HG03097 (cell line): ENCODE measurements at regions not wholly inside any gene's neighbourhood (a gene's known extent, or its start where the extent isn't known, plus 50 kb on each side); places are given as distances from the start of the nearest gene placed in this dataset.
"Not testable (repeated sequence)": the region's sequence is repeated elsewhere in the genome, so short reads cannot be mapped to it uniquely, and the experiment has no call there.

Experiments used
- ATAC-seq: cut with Tn5 transposase; IDR thresholded peaks from one replicate; pipeline ENCODE4 v1.9.1; 2021; ENCODE audit not compliant: unreplicated experiment, low FRiP score

- ATAC-seq, result no peak
These were observed 103.9 kb upstream of the BCL6 start for GRCh38 chr3:187849016-187849654.

DNA sequence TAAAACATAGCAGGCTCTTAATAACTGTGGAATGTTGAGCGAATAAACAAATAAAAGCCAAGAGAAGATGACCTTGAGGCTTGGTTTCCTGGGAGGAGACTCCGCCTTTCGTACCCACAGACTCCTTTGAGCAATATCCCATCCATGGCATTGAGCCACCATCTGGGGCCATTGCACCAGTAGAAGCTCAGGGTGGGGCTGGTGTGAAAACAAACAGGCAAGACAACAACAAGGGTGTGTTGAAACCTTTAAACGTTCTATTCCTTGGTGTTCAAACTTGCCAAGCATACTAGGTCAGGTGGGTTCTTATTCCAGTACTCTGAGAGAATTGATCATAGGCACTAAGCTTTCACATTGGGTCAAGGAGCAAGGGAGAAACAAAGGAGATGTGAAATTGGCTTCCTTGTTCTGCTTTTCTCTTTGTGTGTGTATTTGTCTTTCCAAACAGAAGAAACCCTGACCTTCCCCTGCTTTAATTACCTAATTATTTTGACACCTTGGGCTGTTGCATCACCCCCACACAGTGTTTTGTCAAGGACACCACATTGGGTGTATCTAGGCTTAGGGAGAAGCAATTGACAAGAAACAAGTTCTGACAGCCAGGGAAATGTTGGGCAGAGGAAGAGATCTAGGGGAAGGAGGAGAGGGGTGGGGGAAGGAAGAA, 105.1 kb upstream of the BCL6 start:
- no peak for ATAC-seq

DNA sequence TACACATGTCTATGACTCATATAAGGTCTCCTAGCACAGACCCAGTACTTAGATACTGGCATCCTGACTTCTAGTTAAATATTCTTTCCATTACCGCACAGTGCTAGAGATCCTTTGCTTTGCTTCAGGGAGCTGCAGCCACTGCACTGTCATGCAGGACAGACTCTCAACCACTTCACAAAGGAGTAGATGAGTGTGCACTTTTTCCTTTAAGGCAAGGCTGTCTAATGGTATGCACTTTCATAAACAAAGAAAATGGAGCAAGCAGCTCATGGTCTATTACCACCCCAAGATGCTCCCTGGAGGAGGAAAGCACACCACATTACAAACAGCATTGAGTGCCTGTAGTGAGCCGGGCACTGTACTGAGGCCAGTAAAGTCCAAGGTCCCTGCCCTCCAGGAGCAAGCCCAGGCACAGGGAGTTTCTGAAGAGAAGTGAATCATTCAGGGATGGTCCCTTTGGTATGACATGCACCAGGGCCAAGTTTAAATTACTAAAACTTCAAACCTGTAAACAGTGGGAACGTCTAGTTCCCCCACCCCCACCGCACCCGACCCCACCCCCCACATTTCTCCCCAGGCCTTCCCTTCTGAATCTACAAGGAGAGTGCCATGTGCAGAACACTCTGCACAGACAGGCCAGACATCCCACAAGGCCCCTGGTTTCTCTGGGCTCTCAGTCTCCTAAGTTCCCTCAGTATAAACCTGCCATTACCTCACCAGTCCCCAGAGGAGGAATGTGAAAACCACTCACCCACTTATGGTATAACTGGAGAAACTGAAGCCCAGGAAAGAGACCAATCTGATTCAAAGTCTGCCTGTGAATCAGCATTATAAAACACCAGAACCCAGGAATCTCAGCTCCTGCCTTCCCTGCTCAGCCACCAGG, 107.8 kb upstream of the BCL6 start:
- ATAC-seq, result no peak

DNA sequence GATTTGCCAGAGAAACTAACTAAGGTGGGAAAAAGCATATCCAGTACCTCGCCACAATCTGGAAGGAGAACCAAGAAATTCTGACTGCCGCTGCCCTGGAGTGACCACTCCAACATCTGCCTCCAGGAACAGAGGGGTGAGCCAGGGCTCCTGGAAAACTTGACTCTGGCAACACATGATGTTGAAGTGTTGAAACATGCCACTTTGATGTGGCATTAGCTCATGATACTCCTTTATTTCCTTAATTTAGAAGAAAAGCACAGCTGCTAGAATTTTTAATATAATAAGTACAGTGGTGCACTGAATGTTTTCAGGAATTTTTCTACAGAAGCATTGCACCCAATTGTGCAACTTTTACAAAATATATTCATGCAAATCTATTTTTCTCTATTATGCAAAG, 109.9 kb upstream of the BCL6 start:
- ATAC-seq, result no peak

- no peak for ATAC-seq
These were observed 111.3 kb upstream of the BCL6 start for GRCh38 chr3:187856555-187856954.

- no peak for ATAC-seq
These were observed 112.8 kb upstream of the BCL6 start for GRCh38 chr3:187858041-187858440.

DNA sequence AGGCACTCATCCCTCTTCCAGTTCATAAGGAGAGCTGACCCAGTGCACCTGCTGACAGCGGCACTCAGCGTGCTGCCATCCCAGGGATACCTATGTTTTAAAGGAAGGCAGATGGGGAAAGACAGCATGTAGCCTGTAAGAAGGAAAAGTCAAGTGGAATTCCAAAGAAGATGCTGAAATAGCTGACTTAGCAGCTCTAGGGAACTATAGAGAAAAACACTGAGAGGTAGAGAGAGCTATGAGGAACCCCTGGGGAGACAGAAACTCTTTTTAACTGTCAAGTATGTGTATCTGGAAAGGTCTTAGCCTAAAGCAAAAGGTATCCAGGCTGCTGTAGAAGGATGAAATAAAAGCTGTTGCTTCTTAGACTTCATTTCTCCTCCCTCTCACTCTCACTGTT, 113.4 kb upstream of the BCL6 start:
- ATAC-seq, result no peak

GRCh38 chr3:187862701-187863277, 117.5 kb upstream of the BCL6 start:
- ATAC-seq, result not testable (repeated sequence)

- ATAC-seq, result peak; percentile 81
These were observed 125.3 kb upstream of the BCL6 start for GRCh38 chr3:187870360-187871203.

DNA sequence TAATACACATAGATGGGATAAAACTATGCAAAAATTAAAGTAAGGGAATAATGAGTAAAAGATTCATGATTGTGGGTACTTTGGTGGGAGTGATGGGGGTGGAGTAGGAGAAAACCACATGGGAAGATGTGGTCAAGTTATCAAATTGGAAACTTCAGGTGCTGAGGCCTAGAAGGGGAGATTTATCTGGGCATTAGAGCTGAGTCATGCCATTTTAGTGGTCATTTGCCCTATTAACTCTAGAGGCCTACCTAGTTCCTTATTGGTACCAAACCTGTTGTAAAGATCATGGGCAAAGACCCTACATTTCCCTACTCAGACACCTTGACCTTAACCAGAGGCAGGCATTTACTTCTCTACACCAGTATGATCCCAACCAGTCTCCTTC, 125.9 kb upstream of the BCL6 start:
- ATAC-seq, result no peak

GRCh38 chr3:187871848-187872247, 126.6 kb upstream of the BCL6 start:
- ATAC-seq, result no peak

- ATAC-seq, result no peak
These were observed 128.6 kb upstream of the BCL6 start for GRCh38 chr3:187873843-187874242.

DNA sequence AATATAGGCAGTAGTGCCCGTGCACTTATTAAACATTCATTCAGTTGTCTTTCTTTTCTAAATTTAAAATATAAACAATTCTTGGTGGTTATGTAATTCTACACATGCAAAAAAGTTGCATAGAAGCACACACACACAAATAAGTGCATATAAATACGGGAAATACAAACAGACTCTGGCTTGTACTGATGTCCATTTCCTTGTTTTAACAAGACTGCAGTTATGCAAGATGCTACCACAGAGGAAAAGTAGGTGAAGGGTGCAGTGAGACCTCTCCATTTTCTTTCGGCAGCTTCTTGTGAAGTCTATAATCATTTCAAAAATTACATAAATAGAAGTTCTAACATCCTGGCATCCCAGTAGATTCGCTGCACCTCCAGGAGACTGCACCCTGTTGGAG, 130.6 kb upstream of the BCL6 start:
- no peak for ATAC-seq

DNA sequence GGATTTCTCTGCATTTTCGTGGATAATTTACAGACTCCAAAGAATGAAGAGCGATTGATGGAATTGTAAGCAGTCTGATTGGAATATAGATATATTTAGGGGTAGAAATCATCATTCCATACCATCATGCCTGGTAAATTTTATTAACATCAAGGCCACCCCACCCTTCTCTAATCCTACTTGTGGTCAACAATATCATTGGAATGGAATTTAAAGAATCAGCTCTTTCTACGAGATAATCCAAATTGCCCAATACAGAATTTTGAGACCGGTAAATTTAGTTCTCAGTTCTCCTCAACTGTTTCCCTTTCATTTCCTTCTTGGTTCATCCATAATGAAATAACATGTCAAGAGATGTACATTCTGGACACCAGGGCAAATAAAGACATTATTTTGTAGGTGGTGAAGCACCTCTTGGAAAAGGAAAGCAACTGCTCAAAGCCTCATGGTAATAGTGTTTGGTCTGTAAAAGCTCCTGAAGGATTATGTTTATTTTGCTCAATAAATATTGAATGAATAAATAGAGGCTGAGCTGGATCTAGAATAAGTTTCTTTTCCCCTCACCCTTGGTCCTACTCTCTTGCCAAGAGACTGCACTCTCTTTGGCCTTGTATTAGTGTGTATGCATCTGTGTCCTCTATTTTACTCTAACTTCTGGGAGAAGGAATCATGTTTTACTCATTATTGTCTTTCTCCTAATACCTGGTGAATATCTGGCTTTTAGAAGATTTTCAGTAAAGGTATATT, 133.7 kb upstream of the BCL6 start:
- no peak for ATAC-seq

GRCh38 chr3:187880441-187880840, 135.2 kb upstream of the BCL6 start:
- ATAC-seq, result no peak

DNA sequence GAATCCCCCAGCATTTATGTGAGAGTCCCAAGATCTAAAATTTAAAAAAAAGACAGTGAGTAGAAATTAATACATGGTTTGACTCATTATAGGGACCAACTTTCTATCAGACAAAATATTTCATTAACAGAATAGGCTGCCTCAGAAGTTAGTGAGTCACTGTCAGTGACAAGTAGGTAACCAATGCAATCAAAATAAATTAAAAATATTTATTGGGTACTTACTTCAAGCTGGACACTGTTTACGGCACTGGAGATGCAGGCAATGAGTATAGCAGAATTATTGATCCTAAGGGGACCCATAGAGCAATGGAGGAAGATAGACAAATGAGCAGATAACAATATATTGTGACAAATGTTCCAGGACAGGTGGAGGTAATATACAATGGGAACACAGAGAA, 135.6 kb upstream of the BCL6 start:
- ATAC-seq, result no peak

DNA sequence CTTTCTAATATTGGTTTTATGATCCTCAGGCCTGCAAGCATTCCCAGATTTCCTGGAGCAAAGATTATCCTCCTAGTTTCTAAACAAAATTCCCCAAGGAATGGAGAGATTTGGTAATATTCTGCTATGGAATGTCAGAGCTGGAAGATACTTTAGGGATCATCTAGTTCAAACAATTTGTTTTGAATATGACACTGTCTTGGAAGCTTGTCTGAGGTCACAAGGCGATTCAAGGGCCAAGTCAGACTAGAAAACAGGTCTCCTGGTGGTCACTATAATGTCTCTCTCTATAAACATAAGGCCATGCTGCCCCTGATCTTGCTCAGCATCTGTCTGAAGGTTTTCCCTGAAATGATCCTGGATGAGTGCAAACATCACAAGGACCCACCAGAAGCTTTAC, 143.4 kb upstream of the BCL6 start:
- no peak for ATAC-seq

DNA sequence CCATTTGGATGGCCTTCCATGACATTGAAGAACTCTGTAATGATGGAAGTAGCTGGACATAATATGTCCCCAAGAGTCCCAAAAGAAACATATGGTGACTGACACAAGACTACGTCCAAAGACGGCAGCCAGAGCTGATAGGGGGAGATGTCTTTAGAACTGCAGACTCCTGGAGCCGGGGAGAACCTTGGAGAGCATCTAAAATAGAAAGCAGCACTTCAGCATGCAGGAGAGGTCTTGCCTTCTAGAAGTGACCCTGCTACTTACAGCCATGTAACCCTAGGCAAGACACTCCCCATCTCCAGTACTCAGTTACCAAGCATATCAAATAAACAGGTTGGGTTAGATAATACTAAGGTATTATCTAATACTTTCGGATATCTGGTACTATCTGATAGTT, 143.8 kb upstream of the BCL6 start:
- ATAC-seq, result no peak

- no peak for ATAC-seq
These were observed 144.5 kb upstream of the BCL6 start for GRCh38 chr3:187889601-187890404.
